IMR-90 (cell line): ENCODE measurements at regions not wholly inside any gene's neighbourhood (a gene's known extent, or its start where the extent isn't known, plus 50 kb on each side); places are given as distances from the start of the nearest gene placed in this dataset.

Experiments
- ATAC-seq: fragments of 200-7000 bp; cut with Tn5 transposase; 2 replicates; pipeline ENCODE4 v1.9.1; 2020; ENCODE audit warnings: low read depth, mild to moderate bottlenecking, moderate library complexity
- BruUV-seq: library from RNA; stranded (reverse); fragments of 400-500 nt; replicated peaks from 2 replicates; lab custom pipeline; 2021; lab: Mats Ljungman, UMichigan
- CTCF ChIA-PET: fragments of 300-600 bp; formaldehyde crosslinking; extraction: SDS; loops from one replicate; lab custom pipeline; 2021; ENCODE audit warnings: antibody characterized with exemption; lab: Yijun Ruan, JAX
- POLR2A ChIA-PET: fragments of 300-600 bp; sonication (Branson Sonifier 250); formaldehyde crosslinking; loops from one replicate; lab custom pipeline; 2022; ENCODE audit warnings: antibody characterized with exemption; ENCODE audit not compliant: unreplicated experiment; lab: Charles Lee
- DNase-seq: peaks from one replicate; pipeline ENCODE4 v3.0.0; 2013
- H2AFZ ChIP-seq: replicated peaks from 2 replicates; pipeline ENCODE3; 2013; ENCODE audit warnings: low read length, mild to moderate bottlenecking; ENCODE audit not compliant: poor library complexity
- H2AK5ac ChIP-seq: 2 replicates; pipeline ENCODE4 v1.6.1; 2013; ENCODE audit warnings: low read depth, low read length, inconsistent platforms
- H2AK9ac ChIP-seq: replicated peaks from 2 replicates; pipeline ENCODE3; 2013; ENCODE audit warnings: mild to moderate bottlenecking, low read depth, low read length, moderate library complexity; ENCODE audit not compliant: poor library complexity
- H2BK120ac ChIP-seq: 2 replicates; pipeline ENCODE4 v1.6.1; 2013; ENCODE audit warnings: low read depth, low read length, inconsistent platforms
- H2BK15ac ChIP-seq: 3 replicates; pipeline ENCODE4 v1.6.1; 2013; ENCODE audit warnings: low read depth, low read length, inconsistent platforms
- H2BK20ac ChIP-seq: 2 replicates; pipeline ENCODE4 v1.6.1; 2013; ENCODE audit warnings: low read depth, mild to moderate bottlenecking, inconsistent platforms, low read length, moderate library complexity
- H2BK5ac ChIP-seq: 2 replicates; pipeline ENCODE4 v1.6.1; 2013; ENCODE audit warnings: mild to moderate bottlenecking, low read depth, low read length, inconsistent platforms; ENCODE audit not compliant: poor library complexity, severe bottlenecking
- H3K14ac ChIP-seq: replicated peaks from 2 replicates; pipeline ENCODE4 v1.6.1; 2013; ENCODE audit warnings: low read depth, low read length, inconsistent platforms
- H3K18ac ChIP-seq: 2 replicates; pipeline ENCODE4 v1.6.1; 2013; ENCODE audit warnings: low read depth, low read length, control low read depth
- H3K23ac ChIP-seq: 2 replicates; pipeline ENCODE4 v1.6.1; 2013; ENCODE audit warnings: low read depth, low read length, inconsistent platforms
- H3K27ac ChIP-seq: 2 replicates; pipeline ENCODE4 v1.5.1; 2013; ENCODE audit warnings: mild to moderate bottlenecking, control low read depth, low read length; ENCODE audit not compliant: insufficient read depth
- H3K27me3 ChIP-seq: 2 replicates; pipeline ENCODE4 v1.6.1; 2013; ENCODE audit warnings: low read length; ENCODE audit not compliant: control insufficient read depth, insufficient read depth
- H3K36me3 ChIP-seq: 2 replicates; pipeline ENCODE4 v1.6.1; 2013; ENCODE audit warnings: low read length, mixed read lengths; ENCODE audit not compliant: control insufficient read depth, insufficient read depth
- H3K4ac ChIP-seq: 2 replicates; pipeline ENCODE4 v1.6.1; 2013; ENCODE audit warnings: low read depth, low read length, inconsistent platforms
- H3K4me1 ChIP-seq: 2 replicates; pipeline ENCODE4 v1.6.1; 2013; ENCODE audit warnings: low read length, mixed read lengths; ENCODE audit not compliant: control insufficient read depth, insufficient read depth
- H3K4me2 ChIP-seq: 2 replicates; pipeline ENCODE4 v1.6.1; 2013; ENCODE audit warnings: low read depth, mild to moderate bottlenecking, control low read depth, low read length, moderate library complexity
- H3K4me3 ChIP-seq: 2 replicates; pipeline ENCODE4 v1.5.1; 2013; ENCODE audit warnings: low read depth, mild to moderate bottlenecking, control low read depth, low read length, moderate library complexity; ENCODE audit not compliant: insufficient read depth
- H3K56ac ChIP-seq: 2 replicates; pipeline ENCODE4 v1.6.1; 2013; ENCODE audit warnings: low read length, inconsistent platforms; ENCODE audit not compliant: insufficient read depth; ENCODE audit errors: extremely low read depth
- H3K79me1 ChIP-seq, 2 experiments: 2 replicates each; pipeline ENCODE4 v1.6.1; 2013; ENCODE audit warnings: low read length in 2 of 2, inconsistent platforms in 1 of 2, low read depth in 1 of 2
- H3K9ac ChIP-seq: 2 replicates; pipeline ENCODE4 v1.6.1; 2013; ENCODE audit warnings: low read depth, low read length, control low read depth
- H3K9me1 ChIP-seq: 2 replicates; pipeline ENCODE4 v1.6.1; 2013; ENCODE audit warnings: low read length, inconsistent platforms; ENCODE audit not compliant: insufficient read depth
- H3K9me3 ChIP-seq: 2 replicates; pipeline ENCODE4 v1.6.1; 2013; ENCODE audit warnings: low read length; ENCODE audit not compliant: control insufficient read depth, insufficient read depth
- H4K20me1 ChIP-seq: 2 replicates; pipeline ENCODE4 v1.6.1; 2013; ENCODE audit warnings: low read length, inconsistent platforms; ENCODE audit not compliant: insufficient read depth
- H4K5ac ChIP-seq: 2 replicates; pipeline ENCODE4 v1.6.1; 2013; ENCODE audit warnings: mild to moderate bottlenecking, low read depth, low read length, control low read depth
- H4K8ac ChIP-seq, 2 experiments: 2 replicates each; pipeline ENCODE4 v1.6.1; 2013; ENCODE audit warnings: low read depth in 2 of 2, low read length in 2 of 2, control low read depth in 1 of 2, inconsistent platforms in 1 of 2
- H4K91ac ChIP-seq: 2 replicates; pipeline ENCODE4 v1.6.1; 2013; ENCODE audit warnings: low read depth, low read length, inconsistent platforms; ENCODE audit not compliant: insufficient read depth
- RCOR1 ChIP-seq: IDR thresholded peaks from 2 replicates; pipeline ENCODE4 v1.6.1; 2012; ENCODE audit warnings: mild to moderate bottlenecking, low read length, improper control_type of control experiment; ENCODE audit not compliant: insufficient replicate concordance
- RFX5 ChIP-seq: IDR thresholded peaks from 2 replicates; pipeline ENCODE4 v1.8.0; 2012; ENCODE audit warnings: low read depth, mild to moderate bottlenecking, low read length, moderate library complexity
- USF2 ChIP-seq: fragments of 150-350 bp; IDR thresholded peaks from 2 replicates; pipeline ENCODE4 v1.6.1; 2017; ENCODE audit warnings: mild to moderate bottlenecking, antibody characterized with exemption, low read length, low read depth
- WGBS, 2 experiments: methylation state at CpG; one replicate each; pipeline versions ENCODE4 v1.1.5 to v1.1.7; 2013; ENCODE audit warnings: missing lambda C conversion rate in 2 of 2; ENCODE audit not compliant: insufficient read length in 1 of 2; ENCODE audit errors: extremely low coverage in 2 of 2; 5-methylcytosine and 5-hydroxymethylcytosine counted together
- dilution Hi-C: fragments of 300-500 bp; cut with HindIII; formaldehyde crosslinking; loops from one replicate; pipeline ENCODE4 v1.14.3; 2018; ENCODE audit warnings: low sequenced_read_pairs; ENCODE audit not compliant: unreplicated experiment
- in situ Hi-C: fragments of 300-500 bp; cut with MboI; formaldehyde crosslinking; loops from 3 replicates; pipeline ENCODE4 v1.14.3; 2019; ENCODE audit warnings: low sequenced_read_pairs, inconsistent platforms, mixed read lengths
- intact Hi-C: fragments of 100-400 bp; cut with micrococcal nuclease; formaldehyde crosslinking; loops from 2 replicates; pipeline ENCODE4 v1.10.0; 2022

- H2BK5ac ChIP-seq: no peak overlapping the region
- no peak overlapping the region for H3K4me2 ChIP-seq
- no peak overlapping the region for H3K23ac ChIP-seq
- 69% methylated on average over 2 of the region's 5 CpGs; no CpG with 5 or more reads in 1 of the 2 experiments for WGBS, 2 experiments
- no peak overlapping the region for H2AFZ ChIP-seq
- ChIA-PET POLR2A (no interaction called here), CTCF (interaction anchor here (0.6 kb wide), 1 partner anchor 45 kb away, joined by 3 read pairs; no protein-coding TSS in a partner anchor)
- no peak overlapping the region for H3K4me3 ChIP-seq
- no peak overlapping the region for H3K9ac ChIP-seq
- TF ChIP-seq USF2 (no peak), RCOR1 (no peak), RFX5 (no peak)
- H2BK20ac ChIP-seq: no peak overlapping the region
- in situ Hi-C loops (no loop called here), intact Hi-C loops (no loop called here), dilution Hi-C loops (no loop called here)
- no peaks in the 10 kb centered on the region for H3K27me3 ChIP-seq
- no peak overlapping the region for H4K5ac ChIP-seq
- H3K18ac ChIP-seq: no peak overlapping the region
- no TSS peak for BruUV-seq
- no peak overlapping the region for H2BK15ac ChIP-seq
- 0 out of 2 replicates have a peak, but pooled peaks cover 3% of the 10 kb centered on the region for H3K4me1 ChIP-seq
- H3K79me1 ChIP-seq: no peaks in the 10 kb centered on the region
- ATAC-seq (no peak), DNase-seq (no peak)
- H2AK9ac ChIP-seq: no peak overlapping the region
- H3K56ac ChIP-seq: no peak overlapping the region
- no peak overlapping the region for H4K91ac ChIP-seq
- no peaks in the 10 kb centered on the region for H3K36me3 ChIP-seq
- H4K20me1 ChIP-seq: no peaks in the 10 kb centered on the region
- H3K9me3 ChIP-seq: no peaks in the 10 kb centered on the region
- no peak overlapping the region for H3K27ac ChIP-seq
- no peak overlapping the region for H2BK120ac ChIP-seq
- no peaks in the 10 kb centered on the region for H3K9me1 ChIP-seq
- H2AK5ac ChIP-seq: no peak overlapping the region
- no peak overlapping the region for H4K8ac ChIP-seq
- H3K4ac ChIP-seq: no peak overlapping the region
- H3K14ac ChIP-seq: no peak overlapping the region
Measured at GRCh38 chr5:164185000-164185399, 679.6 kb downstream of the MAT2B start.
